Frontal cortex (tissue), 3 donors: ENCODE measurements at regions not wholly inside any gene's neighbourhood (a gene's known extent, or its start where the extent isn't known, plus 50 kb on each side); places are given as distances from the start of the nearest gene placed in this dataset.

Experiments used
- DNase-seq, 2 donors: peaks; one replicate each; pipeline ENCODE4 v3.0.0; 2012; ENCODE audit warnings: low spot score in 2 of 2
- FAIRE-seq: peaks from 2 replicates; lab custom pipeline; 2012; peaks lifted over from hg19 to GRCh38; lab: Jason Lieb, UNC
- donor health status: control.
- donor health status: control.
- donor health status: control.

DNA sequence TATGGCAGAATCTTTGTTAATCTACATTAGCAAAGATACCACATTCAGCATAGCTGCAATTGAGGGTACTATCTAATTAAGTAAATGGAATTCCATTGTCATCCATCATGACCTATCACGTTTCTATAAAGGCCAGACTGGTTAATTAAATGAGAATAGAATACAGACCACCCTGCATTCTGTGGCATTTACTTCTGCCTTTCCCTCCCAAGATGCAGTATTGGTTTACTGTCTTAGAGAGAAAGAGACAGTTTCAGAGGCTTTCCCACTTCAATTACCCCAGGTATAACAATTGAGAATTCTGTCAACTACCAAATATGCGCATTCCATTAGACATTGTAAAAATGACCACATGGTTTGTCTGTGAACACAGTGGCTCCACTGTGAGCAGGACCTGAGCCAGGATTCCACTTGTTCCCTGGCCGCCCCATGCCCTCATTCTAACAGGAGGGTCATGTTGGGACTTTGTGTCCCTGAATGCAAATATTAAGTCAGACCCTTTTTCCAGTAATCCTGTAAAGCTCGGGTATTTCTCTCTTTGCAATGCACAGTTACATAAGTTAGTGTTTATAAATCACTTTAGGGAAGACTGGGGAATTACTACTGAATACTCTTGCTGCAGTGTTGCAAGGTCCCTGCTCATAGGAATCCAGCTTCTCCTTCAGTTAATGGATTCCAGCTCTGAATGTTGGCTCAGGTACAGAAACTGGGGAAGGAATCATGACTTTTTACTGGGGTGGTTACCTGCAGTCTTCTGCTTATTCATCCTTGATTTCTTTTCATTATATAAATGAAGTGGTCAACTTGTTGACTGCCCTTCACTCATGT, 261.0 kb downstream of the PDGFC start:
- DNase-seq (no peak), FAIRE-seq (no peak)

DNA sequence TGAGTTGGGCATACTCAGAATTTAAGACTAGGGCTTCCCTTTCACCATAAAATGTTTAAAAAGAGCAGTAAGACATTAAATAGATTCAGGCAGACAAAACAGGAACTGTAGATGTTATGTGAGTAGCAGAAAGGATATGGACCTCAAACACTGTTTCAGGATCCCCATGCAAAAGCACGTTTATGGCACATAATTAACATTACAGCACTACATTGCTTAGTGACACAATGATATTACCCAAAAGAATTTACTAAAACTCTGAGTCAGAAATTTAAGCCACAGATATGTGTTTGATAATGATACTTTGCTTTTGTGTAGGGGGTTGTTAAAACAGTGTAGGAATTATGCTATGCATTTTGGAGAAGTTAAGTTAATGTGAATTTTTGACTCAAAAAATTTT, 266.3 kb downstream of the PDGFC start:
- DNase-seq (no peak), FAIRE-seq (no peak)

DNA sequence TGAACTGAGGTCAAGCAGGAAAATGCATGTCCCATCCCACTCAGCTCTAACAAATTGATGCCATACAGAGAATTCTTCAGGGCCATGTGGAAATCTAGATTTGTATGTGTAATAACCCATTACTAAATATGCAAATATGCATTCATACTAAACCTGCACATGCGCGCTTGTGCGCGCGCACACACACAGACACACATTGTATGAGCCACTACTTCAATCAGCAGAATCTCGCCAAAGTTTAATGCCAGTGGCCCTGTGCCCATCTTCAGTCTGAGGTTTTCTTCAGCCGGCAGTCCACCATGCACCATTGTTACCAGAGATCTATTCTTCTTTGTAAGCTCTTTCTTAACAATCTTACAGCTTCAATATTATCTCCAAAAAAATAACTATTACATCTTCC, 276.4 kb downstream of the PDGFC start:
- DNase-seq (no peak), FAIRE-seq (no peak)

DNA sequence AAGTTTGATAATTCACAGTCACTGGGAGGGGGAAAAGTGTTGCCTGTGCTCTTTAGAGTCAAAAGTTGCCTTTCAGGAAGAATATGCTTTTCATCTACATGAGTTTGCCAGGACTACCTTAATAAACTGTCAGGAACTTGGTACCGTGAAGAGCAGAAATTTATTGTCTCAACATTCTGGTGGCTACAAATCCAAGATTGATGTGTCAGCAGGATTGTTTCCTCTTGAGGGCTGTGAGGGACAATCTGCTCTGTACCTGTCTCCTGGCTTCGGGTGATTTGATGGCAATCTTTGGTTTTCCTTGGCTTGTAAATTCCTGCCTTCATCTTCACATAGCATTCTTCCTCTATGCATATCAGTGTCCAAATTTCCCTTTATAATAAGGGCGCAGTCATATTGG, 277.2 kb downstream of the PDGFC start:
- FAIRE-seq (no peak), DNase-seq (no peak)

DNA sequence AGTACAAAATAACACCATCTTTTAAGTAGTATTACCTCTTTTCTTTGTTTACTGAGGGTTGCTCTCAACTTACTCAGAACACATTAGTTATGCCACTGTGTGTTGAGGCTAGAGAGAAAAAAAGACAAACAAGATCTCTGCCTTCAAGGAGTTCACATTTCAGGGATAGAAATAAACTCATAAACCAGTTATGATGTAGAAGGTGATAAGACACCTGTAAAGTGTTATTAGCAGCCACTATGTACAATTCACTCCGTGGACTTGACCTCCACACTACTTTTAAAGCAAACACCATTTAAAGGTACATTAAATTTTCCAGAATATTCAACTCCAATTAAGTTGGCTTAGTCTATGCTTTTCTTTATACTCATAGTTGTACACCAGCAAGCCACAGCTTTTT, 278.0 kb downstream of the PDGFC start:
- no peak for FAIRE-seq
- no peak for DNase-seq

DNA sequence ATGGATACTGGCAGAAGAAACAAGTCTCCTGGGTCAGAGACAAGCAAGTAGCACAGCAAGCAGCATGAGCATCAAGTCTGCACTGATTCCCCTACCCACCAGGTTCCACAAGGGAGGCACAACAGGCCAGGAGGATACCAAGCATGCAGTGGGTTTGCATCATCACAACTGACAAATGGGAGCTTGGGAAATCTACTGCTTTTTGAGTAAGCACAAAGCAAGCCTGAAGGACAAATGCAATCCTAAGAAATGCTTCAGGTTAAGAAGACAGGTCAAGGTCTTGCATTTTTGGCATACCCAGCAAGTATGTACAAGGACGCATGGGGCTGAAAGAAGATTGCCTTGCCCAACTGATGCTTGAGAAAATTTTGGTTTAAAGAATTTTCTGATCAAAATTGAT, 279.6 kb downstream of the PDGFC start:
- DNase-seq (no peak), FAIRE-seq (no peak)

DNA sequence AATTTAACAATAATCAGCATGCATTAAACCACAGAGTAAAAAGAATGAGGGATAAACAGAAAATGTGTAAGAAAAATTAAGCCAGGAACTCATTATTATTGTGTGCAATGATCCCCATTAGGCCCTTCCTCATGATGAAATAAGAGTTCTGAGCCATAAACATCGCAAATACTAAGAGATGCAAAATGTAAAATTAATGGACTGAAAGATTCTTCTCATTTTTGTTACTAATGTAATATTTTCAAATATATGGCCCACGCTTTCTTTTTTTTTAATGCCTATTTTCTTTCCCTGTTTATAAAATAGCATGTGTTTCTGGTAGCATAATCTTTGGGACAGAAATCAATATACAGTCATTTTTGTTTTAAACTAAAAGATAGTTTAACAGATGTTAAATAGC, 281.0 kb downstream of the PDGFC start:
- DNase-seq = no peak
- FAIRE-seq = no peak

DNA sequence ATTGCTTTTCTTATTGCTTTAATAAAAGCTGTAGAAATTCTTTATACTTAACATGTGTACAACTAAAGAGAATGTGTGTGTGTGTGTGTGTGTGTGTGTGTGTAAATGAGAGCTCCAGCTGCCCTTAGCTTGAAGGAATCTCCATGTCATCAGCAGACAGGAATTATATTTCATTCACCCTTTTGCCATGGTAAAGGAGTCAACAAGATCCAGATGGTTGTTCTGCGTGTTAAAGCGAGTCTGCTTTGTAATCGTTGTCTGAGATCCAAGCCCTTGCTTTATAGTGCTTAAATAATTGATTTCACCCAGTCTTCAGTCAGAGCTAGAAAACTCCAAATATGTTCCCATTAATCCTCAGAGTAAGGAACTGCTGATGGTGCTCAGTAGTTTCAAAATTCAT, 285.5 kb downstream of the PDGFC start:
- FAIRE-seq (no peak), DNase-seq (no peak)

DNA sequence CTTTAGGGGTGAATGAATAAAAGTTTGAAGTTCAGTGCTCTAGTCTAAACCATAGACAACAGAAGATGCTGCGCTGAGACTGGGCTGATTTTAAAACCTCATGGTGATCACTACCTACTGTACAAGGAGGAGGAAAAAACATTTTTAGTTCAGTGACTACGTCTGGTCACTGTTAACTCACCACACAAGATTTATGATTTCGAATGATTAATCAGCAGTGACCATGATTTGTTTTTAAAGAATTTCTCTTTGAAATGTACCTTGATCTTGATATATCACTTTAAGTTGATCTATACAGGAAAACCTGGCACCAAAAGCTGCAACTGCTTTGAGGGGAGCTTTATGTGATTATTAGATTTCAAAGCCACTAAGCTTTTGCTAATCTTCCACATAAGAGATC, 286.3 kb downstream of the PDGFC start:
- FAIRE-seq (no peak), DNase-seq (no peak)

DNA sequence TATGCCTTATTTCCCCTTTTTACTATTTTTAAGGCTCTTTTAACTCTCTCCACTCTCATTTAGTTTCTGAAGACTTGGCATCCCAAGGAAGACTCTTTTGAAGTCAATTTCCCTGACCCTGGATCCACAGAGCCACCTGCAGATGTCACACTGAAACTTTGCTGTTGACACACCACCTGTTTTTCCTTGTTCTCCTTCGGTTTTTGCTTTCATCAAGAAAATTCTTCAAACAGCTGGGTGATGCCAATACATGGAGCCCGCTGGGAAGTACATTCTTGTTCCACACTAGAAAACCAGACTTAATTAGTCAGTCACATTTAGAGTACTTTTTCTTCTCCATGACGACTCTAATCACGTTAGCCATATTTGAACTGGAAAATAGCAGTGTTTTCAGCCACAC, 293.9 kb downstream of the PDGFC start:
- DNase-seq (no peak), FAIRE-seq (no peak)

DNA sequence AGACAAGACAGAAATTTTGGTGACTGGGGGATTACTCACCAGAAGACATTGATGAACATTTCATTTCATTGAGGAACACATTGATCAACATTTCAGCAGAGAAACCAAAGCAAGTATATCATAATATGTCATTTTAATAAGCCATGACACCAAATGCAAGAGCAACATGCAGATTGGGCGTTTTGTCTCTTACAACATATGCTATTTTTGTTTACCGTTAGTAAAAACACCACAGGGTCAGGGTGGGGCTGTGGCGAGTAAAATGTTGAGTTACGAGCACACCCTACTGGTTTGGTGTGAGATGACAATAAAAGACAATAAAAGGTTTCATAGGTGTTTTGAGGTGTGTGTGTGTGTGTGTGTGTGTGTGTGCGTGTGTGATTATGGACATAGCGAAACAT, 294.5 kb downstream of the PDGFC start:
- FAIRE-seq = no peak
- DNase-seq = no peak

DNA sequence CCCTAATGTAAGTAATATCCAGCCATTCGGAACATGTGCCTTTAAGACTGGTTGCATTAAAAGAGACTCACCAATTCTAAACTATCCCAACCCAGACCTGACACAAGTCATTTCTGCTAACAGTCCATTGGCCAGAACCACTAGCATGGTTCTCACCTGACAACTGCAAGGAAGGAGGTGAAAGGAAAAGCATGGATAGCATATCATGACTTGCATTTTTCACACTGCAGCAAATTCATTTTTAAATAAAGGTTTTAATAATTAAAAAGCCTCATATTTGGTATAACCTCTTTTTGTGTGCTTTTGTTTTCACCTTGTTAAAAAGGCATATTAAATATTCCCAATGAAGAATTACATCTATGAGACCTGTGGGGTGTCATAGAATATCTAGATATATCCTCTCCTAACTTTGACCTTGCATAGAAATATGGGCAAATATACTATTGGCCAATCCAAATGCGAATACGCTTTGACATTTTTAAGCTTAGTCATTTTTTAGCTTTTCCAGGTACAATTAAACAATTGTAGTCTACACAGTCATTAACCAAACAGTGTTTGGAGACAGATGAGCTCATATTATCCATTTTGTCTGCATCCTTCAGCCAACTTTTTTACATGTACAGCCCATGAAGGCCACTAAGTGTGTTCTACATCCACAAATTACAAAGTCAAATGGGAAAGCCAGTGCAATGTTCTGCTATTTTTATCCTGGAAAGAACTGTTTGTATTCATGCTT, 295.3 kb downstream of the PDGFC start:
- no peak for DNase-seq
- no peak for FAIRE-seq

DNA sequence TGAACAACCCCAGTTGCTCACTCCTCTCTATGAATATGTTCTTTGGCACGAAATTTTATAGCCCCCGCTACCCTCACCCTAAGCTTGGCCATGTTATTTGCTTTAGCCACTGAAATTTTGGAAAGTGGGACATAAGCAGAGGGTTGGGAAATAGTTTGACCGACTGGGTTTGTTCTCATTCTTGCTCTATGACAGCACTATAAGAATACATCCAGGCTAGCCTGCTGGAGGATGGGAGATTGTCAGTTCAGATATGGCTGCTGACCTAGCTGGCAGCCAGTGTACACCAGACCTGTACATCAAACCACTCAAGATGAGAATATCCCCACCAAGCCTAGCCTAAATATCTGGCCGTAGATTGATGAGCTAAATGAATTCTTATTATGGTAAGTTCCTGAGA, 298.1 kb downstream of the PDGFC start:
- DNase-seq = no peak
- FAIRE-seq = no peak

DNA sequence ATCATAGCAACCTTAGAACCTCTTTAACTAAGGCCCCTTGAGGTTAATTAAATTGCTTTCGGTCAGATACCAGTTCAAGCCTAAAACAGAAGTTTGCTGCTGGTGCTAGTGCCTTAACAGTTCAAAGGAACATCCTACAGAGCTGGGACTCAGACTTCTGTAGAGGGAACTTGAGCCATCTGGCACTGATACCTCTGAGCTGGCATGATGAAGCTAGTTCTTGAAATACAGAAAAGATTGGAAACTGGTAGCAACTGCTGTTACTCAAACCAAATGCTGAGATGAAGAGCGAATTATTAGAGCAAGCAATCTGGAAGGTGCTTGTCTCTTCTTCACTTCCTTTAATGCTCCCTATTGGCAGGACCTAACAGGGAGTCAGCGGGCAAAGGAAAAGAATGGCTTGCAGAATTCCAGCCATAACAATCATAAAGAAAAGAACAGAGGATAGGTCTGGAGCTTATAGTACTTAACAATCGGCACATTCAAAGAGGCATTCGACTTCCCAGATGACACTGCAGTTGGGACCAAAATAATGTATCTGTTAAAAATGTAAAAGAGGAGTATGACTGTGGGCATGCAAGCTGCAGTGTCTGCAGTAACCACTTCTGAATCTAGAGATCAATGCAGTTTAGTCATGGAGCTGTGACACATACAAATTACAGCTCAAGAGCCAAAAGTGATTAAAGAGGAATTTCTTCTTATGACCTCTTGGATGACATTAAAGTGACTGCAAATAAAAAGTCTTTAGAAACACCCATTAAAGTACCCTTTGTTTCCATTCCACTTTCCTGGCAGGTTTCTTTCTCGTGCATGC, 298.9 kb downstream of the PDGFC start:
- no peak for DNase-seq
- no peak for FAIRE-seq

DNA sequence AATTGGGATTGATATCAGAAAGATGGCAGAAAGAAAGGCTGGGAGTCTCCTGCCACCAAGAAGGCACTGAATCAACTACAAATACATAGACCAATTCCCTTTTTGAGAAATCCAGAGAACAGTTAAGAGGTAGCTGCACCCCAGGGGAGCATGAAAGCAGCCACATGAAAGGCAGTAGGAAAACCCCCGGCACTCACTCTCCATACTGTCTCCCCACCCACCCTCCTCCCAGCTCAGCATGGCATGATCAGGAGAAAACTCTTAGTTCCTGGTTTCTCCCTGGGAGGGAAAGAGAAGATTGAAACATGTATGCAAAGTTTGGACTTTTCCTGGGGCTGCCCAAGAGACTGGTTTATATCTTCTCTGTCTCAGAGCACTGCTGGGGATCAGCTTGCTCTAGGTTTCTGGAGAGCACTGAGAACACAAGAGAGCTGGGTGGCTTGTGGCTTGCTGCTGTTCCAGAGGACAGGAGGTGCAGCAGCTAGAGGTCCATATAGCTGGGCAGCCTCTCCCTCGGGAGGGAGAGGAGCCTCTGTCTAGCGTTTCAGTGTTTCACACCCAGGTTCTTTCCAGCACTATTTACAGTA, 305.7 kb downstream of the PDGFC start:
- DNase-seq (no peak), FAIRE-seq (no peak)

DNA sequence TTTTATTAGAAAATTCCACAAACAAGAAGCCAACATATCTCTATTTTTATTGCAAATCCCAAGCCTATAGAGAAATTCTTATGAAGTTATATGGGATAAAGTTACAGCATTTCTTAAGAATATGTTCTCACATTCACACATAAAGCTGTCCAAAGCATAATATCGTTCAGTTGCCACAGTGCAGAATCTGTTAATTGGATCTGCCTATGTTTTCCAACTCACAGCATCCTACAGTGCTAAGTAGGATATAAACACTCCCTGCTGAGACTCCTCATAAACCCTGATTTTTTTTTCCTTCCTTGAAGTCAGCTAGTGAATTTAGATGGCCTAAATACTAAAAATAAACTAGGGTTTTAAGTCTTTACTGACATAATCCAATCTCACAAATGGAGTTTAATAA, 307.9 kb downstream of the PDGFC start:
- FAIRE-seq (no peak), DNase-seq (no peak)

DNA sequence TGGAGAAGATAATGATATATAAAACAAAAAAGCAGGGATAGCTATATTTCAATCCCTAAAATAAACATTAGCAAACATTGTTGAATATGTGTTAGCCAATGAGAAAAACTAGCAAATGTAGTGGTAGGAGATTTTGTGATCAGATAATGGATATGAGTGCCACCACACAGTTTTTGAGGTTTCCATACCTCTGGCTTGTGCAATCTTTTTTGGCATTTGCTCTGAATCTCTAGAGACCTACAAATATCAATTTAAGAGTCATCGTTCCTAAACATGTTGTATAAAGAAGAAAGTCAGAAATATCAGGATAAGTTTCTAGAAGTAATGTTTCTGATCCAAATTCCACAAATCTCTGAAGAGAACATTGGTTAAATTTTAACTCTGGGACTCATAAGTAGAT, 308.7 kb downstream of the PDGFC start:
- FAIRE-seq (no peak), DNase-seq (no peak)

DNA sequence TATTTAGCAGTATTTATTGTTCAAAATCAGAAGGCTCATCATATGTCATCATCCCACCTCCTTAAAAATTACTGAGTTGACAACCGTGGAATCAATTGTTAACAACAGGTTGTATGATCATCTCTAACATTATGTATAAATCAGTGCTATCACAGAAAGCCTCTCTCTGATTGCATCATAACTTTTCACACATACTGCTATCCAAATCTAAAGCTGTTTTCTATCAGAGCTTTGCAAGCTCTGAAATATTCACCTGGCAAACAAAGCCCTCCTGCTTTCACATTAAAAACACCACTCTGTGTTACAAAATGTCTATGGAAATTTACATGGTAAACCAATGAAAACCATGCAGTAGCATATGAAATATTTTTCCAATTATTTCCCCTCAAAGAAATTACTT, 310.0 kb downstream of the PDGFC start:
- no peak for DNase-seq

DNA sequence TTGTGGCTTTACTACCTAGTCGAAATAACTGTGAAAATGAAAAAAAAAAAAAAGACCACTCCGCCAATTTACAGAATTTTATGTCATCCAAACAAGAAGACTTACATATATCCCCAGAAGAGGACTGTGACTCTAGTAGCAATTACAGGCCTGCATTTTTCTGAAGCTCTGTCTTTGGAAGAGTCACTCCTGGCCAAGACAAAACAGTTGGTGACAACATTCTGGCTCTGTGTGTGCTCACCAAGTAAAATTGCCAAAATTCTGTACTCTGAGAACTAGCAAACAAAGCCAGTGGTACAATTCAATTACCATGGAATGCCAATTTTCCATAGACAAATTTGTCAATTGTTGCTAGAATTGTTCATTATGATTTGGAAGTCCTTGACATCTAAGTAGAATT, 311.1 kb downstream of the PDGFC start:
- no peak for DNase-seq
- FAIRE-seq = no peak

More for the DNA sequence above, 310.0 kb downstream of the PDGFC start:
- FAIRE-seq = no peak

DNA sequence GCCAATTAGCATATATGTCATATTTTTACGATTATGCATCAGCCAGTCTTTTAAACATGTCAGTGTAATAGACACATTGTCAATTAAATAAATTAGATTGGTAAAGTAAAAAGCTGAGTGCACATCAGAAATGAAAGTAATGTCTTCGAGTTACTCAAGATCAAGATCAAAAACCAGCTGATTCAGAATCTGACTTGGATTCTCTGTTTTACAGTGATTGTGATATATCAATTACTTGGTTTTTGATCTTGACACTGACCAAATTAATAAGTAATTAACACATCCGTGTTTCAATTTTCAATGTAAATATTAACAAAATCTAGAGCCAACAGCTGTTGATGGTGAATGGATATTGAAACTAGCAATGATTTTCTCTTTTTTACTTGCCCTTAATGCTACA, 311.6 kb downstream of the PDGFC start:
- FAIRE-seq = no peak
- no peak for DNase-seq
